IMR-90 (cell line): ENCODE measurements at regions not wholly inside any gene's neighbourhood (a gene's known extent, or its start where the extent isn't known, plus 50 kb on each side); places are given as distances from the start of the nearest gene placed in this dataset.

Experiments used
- ATAC-seq: fragments of 200-7000 bp; cut with Tn5 transposase; 2 replicates; pipeline ENCODE4 v1.9.1; 2020; ENCODE audit warnings: low read depth, mild to moderate bottlenecking, moderate library complexity
- BruUV-seq: library from RNA; stranded (reverse); fragments of 400-500 nt; replicated peaks from 2 replicates; lab custom pipeline; 2021; lab: Mats Ljungman, UMichigan
- CTCF ChIA-PET: fragments of 300-600 bp; formaldehyde crosslinking; extraction: SDS; loops from one replicate; lab custom pipeline; 2021; ENCODE audit warnings: antibody characterized with exemption; lab: Yijun Ruan, JAX
- POLR2A ChIA-PET: fragments of 300-600 bp; sonication (Branson Sonifier 250); formaldehyde crosslinking; loops from one replicate; lab custom pipeline; 2022; ENCODE audit warnings: antibody characterized with exemption; ENCODE audit not compliant: unreplicated experiment; lab: Charles Lee
- DNase-seq: peaks from one replicate; pipeline ENCODE4 v3.0.0; 2013
- H2AFZ ChIP-seq: replicated peaks from 2 replicates; pipeline ENCODE3; 2013; ENCODE audit warnings: low read length, mild to moderate bottlenecking; ENCODE audit not compliant: poor library complexity
- H2AK5ac ChIP-seq: 2 replicates; pipeline ENCODE4 v1.6.1; 2013; ENCODE audit warnings: low read depth, low read length, inconsistent platforms
- H2AK9ac ChIP-seq: replicated peaks from 2 replicates; pipeline ENCODE3; 2013; ENCODE audit warnings: mild to moderate bottlenecking, low read depth, low read length, moderate library complexity; ENCODE audit not compliant: poor library complexity
- H2BK120ac ChIP-seq: 2 replicates; pipeline ENCODE4 v1.6.1; 2013; ENCODE audit warnings: low read depth, low read length, inconsistent platforms
- H2BK15ac ChIP-seq: 3 replicates; pipeline ENCODE4 v1.6.1; 2013; ENCODE audit warnings: low read depth, low read length, inconsistent platforms
- H2BK20ac ChIP-seq: 2 replicates; pipeline ENCODE4 v1.6.1; 2013; ENCODE audit warnings: low read depth, mild to moderate bottlenecking, inconsistent platforms, low read length, moderate library complexity
- H2BK5ac ChIP-seq: 2 replicates; pipeline ENCODE4 v1.6.1; 2013; ENCODE audit warnings: mild to moderate bottlenecking, low read depth, low read length, inconsistent platforms; ENCODE audit not compliant: poor library complexity, severe bottlenecking
- H3K14ac ChIP-seq: replicated peaks from 2 replicates; pipeline ENCODE4 v1.6.1; 2013; ENCODE audit warnings: low read depth, low read length, inconsistent platforms
- H3K18ac ChIP-seq: 2 replicates; pipeline ENCODE4 v1.6.1; 2013; ENCODE audit warnings: low read depth, low read length, control low read depth
- H3K23ac ChIP-seq: 2 replicates; pipeline ENCODE4 v1.6.1; 2013; ENCODE audit warnings: low read depth, low read length, inconsistent platforms
- H3K27ac ChIP-seq: 2 replicates; pipeline ENCODE4 v1.5.1; 2013; ENCODE audit warnings: mild to moderate bottlenecking, control low read depth, low read length; ENCODE audit not compliant: insufficient read depth
- H3K27me3 ChIP-seq: 2 replicates; pipeline ENCODE4 v1.6.1; 2013; ENCODE audit warnings: low read length; ENCODE audit not compliant: control insufficient read depth, insufficient read depth
- H3K36me3 ChIP-seq: 2 replicates; pipeline ENCODE4 v1.6.1; 2013; ENCODE audit warnings: low read length, mixed read lengths; ENCODE audit not compliant: control insufficient read depth, insufficient read depth
- H3K4ac ChIP-seq: 2 replicates; pipeline ENCODE4 v1.6.1; 2013; ENCODE audit warnings: low read depth, low read length, inconsistent platforms
- H3K4me1 ChIP-seq: 2 replicates; pipeline ENCODE4 v1.6.1; 2013; ENCODE audit warnings: low read length, mixed read lengths; ENCODE audit not compliant: control insufficient read depth, insufficient read depth
- H3K4me2 ChIP-seq: 2 replicates; pipeline ENCODE4 v1.6.1; 2013; ENCODE audit warnings: low read depth, mild to moderate bottlenecking, control low read depth, low read length, moderate library complexity
- H3K4me3 ChIP-seq: 2 replicates; pipeline ENCODE4 v1.5.1; 2013; ENCODE audit warnings: low read depth, mild to moderate bottlenecking, control low read depth, low read length, moderate library complexity; ENCODE audit not compliant: insufficient read depth
- H3K56ac ChIP-seq: 2 replicates; pipeline ENCODE4 v1.6.1; 2013; ENCODE audit warnings: low read length, inconsistent platforms; ENCODE audit not compliant: insufficient read depth; ENCODE audit errors: extremely low read depth
- H3K79me1 ChIP-seq, 2 experiments: 2 replicates each; pipeline ENCODE4 v1.6.1; 2013; ENCODE audit warnings: low read length in 2 of 2, inconsistent platforms in 1 of 2, low read depth in 1 of 2
- H3K9ac ChIP-seq: 2 replicates; pipeline ENCODE4 v1.6.1; 2013; ENCODE audit warnings: low read depth, low read length, control low read depth
- H3K9me1 ChIP-seq: 2 replicates; pipeline ENCODE4 v1.6.1; 2013; ENCODE audit warnings: low read length, inconsistent platforms; ENCODE audit not compliant: insufficient read depth
- H3K9me3 ChIP-seq: 2 replicates; pipeline ENCODE4 v1.6.1; 2013; ENCODE audit warnings: low read length; ENCODE audit not compliant: control insufficient read depth, insufficient read depth
- H4K20me1 ChIP-seq: 2 replicates; pipeline ENCODE4 v1.6.1; 2013; ENCODE audit warnings: low read length, inconsistent platforms; ENCODE audit not compliant: insufficient read depth
- H4K5ac ChIP-seq: 2 replicates; pipeline ENCODE4 v1.6.1; 2013; ENCODE audit warnings: mild to moderate bottlenecking, low read depth, low read length, control low read depth
- H4K8ac ChIP-seq, 2 experiments: 2 replicates each; pipeline ENCODE4 v1.6.1; 2013; ENCODE audit warnings: low read depth in 2 of 2, low read length in 2 of 2, control low read depth in 1 of 2, inconsistent platforms in 1 of 2
- H4K91ac ChIP-seq: 2 replicates; pipeline ENCODE4 v1.6.1; 2013; ENCODE audit warnings: low read depth, low read length, inconsistent platforms; ENCODE audit not compliant: insufficient read depth
- CHD1 ChIP-seq: IDR thresholded peaks from 2 replicates; pipeline ENCODE4 v1.6.1; 2012; ENCODE audit warnings: low read depth, low read length, improper control_type of control experiment
- ELK1 ChIP-seq: fragments of 150-350 bp; IDR thresholded peaks from 2 replicates; pipeline ENCODE4 v1.6.1; 2016; ENCODE audit warnings: low read depth, mild to moderate bottlenecking, low read length, moderate library complexity, borderline replicate concordance
- MAZ ChIP-seq: IDR thresholded peaks from 2 replicates; pipeline ENCODE4 v1.6.1; 2012; ENCODE audit warnings: low read depth, mild to moderate bottlenecking, low read length, improper control_type of control experiment, moderate library complexity, borderline replicate concordance
- POLR2A ChIP-seq: IDR thresholded peaks from 2 replicates; pipeline ENCODE4 v1.6.1; 2012; ENCODE audit warnings: mild to moderate bottlenecking, low read depth, low read length
- SMC3 ChIP-seq: fragments of 150-350 bp; IDR thresholded peaks from 2 replicates; pipeline ENCODE4 v1.6.1; 2016; ENCODE audit warnings: low read depth, mild to moderate bottlenecking, antibody characterized with exemption, low read length, moderate library complexity
- WGBS, 2 experiments: methylation state at CpG; one replicate each; pipeline versions ENCODE4 v1.1.5 to v1.1.7; 2013; ENCODE audit warnings: missing lambda C conversion rate in 2 of 2; ENCODE audit not compliant: insufficient read length in 1 of 2; ENCODE audit errors: extremely low coverage in 2 of 2; 5-methylcytosine and 5-hydroxymethylcytosine counted together
- dilution Hi-C: fragments of 300-500 bp; cut with HindIII; formaldehyde crosslinking; loops from one replicate; pipeline ENCODE4 v1.14.3; 2018; ENCODE audit warnings: low sequenced_read_pairs; ENCODE audit not compliant: unreplicated experiment
- in situ Hi-C: fragments of 300-500 bp; cut with MboI; formaldehyde crosslinking; loops from 3 replicates; pipeline ENCODE4 v1.14.3; 2019; ENCODE audit warnings: low sequenced_read_pairs, inconsistent platforms, mixed read lengths
- intact Hi-C: fragments of 100-400 bp; cut with micrococcal nuclease; formaldehyde crosslinking; loops from 2 replicates; pipeline ENCODE4 v1.10.0; 2022

DNA sequence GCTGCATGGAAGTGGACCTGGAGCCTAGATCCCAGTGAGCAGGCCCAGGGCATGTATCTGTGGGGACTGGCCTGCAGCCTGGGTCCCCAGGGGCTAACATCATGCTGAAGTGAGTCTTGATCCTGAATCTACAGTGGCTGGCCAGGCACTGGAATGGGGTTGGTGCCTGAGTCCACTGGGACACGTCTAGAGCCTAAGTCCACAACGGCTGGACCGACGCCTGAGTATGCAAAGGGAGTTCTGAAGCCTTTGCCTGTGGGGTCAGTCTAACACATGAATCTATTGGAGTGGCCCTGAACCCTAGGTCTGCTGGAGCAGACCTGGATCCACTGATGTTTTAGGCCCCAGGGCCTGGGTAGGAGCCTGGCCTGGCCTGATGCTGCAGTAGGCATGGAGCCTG lies 665.5 kb downstream of the DCDC2C start:
- ATAC-seq: no peak
- Histone ChIP-seq H2BK20ac (no peak overlapping the region), H4K5ac (no peak overlapping the region), H3K27me3 (no peaks in the 10 kb centered on the region), H3K9me1 (no peaks in the 10 kb centered on the region), H3K4me2 (no peak overlapping the region), H3K27ac (no peak overlapping the region), H3K36me3 (no peaks in the 10 kb centered on the region), H2AK9ac (no peak overlapping the region), H3K9ac (no peak overlapping the region), H2BK120ac (no peak overlapping the region), H3K18ac (no peak overlapping the region), H2AFZ (no peak overlapping the region), H3K4me1 (no peaks in the 10 kb centered on the region), H2BK5ac (no peak overlapping the region), H3K56ac (no peak overlapping the region), H3K23ac (no peak overlapping the region), H2BK15ac (no peak overlapping the region), H4K91ac (no peak overlapping the region), H3K9me3 (peaks cover 13% of the 10 kb centered on the region), H3K4me3 (no peak overlapping the region), H2AK5ac (no peak overlapping the region), H3K79me1 (no peaks in the 10 kb centered on the region), H4K20me1 (no peaks in the 10 kb centered on the region), H4K8ac (no peak overlapping the region), H3K14ac (no peak overlapping the region), H3K4ac (no peak overlapping the region)
- no peak for DNase-seq
- BruUV-seq: no TSS peak
- ChIA-PET POLR2A (no interaction called here), CTCF (no interaction called here)
- intact Hi-C loops (no loop called here), dilution Hi-C loops (no loop called here), in situ Hi-C loops (no loop called here)
- no peak for TF ChIP-seq SMC3
- no peak for TF ChIP-seq MAZ
- TF ChIP-seq POLR2A: no peak
- no peak for TF ChIP-seq CHD1
- no peak for TF ChIP-seq ELK1
- WGBS, 2 experiments: 81% methylated on average over 4 of the region's 4 CpGs; no CpG with 5 or more reads in 1 of the 2 experiments
